OCI-LY7 (cell line): ENCODE measurements at regions not wholly inside any gene's neighbourhood (a gene's known extent, or its start where the extent isn't known, plus 50 kb on each side); places are given as distances from the start of the nearest gene placed in this dataset.

Source experiments
- BruUV-seq: library from RNA; stranded (reverse); fragments of 400-500 nt; replicated peaks from 2 replicates; lab custom pipeline; 2021; lab: Mats Ljungman, UMichigan
- CTCF ChIA-PET: fragments of 300-600 bp; sonication (Branson Sonifier 250); formaldehyde crosslinking; loops from one replicate; lab custom pipeline; 2022; ENCODE audit warnings: antibody characterized with exemption; ENCODE audit not compliant: unreplicated experiment; lab: Charles Lee
- POLR2A ChIA-PET: fragments of 300-600 bp; sonication (Branson Sonifier 250); formaldehyde crosslinking; loops from one replicate; lab custom pipeline; 2022; ENCODE audit warnings: antibody characterized with exemption; lab: Charles Lee
- DNase-seq: peaks from one replicate; pipeline ENCODE4 v3.0.0-alpha.2; 2015; ENCODE audit warnings: low spot score
- H2AFZ ChIP-seq: fragments of 200-600 bp; sonication (generic), shearing (Covaris generic); 2 replicates; pipeline ENCODE4 v1.6.1; 2014; ENCODE audit warnings: mild to moderate bottlenecking, antibody characterized with exemption, low read length, moderate library complexity
- H3K27ac ChIP-seq: fragments of 200-600 bp; sonication (generic); 2 replicates; pipeline ENCODE4 v1.5.1; 2014; ENCODE audit warnings: mixed run types, low read depth, mild to moderate bottlenecking, moderate library complexity, low read length, inconsistent platforms; ENCODE audit not compliant: poor library complexity, severe bottlenecking
- H3K36me3 ChIP-seq: fragments of 200-600 bp; sonication (generic); 2 replicates; pipeline ENCODE4 v1.6.1; 2014; ENCODE audit warnings: mild to moderate bottlenecking, antibody characterized with exemption, low read length, moderate library complexity, mixed read lengths; ENCODE audit not compliant: insufficient read depth
- H3K4me1 ChIP-seq: fragments of 200-600 bp; sonication (generic); 2 replicates; pipeline ENCODE4 v1.5.1; 2014; ENCODE audit warnings: mild to moderate bottlenecking, low read length; ENCODE audit not compliant: insufficient read depth, poor library complexity, severe bottlenecking
- H3K4me2 ChIP-seq: fragments of 200-600 bp; sonication (generic); 2 replicates; pipeline ENCODE4 v1.6.1; 2014; ENCODE audit warnings: mild to moderate bottlenecking, low read length
- H3K4me3 ChIP-seq: fragments of 200-600 bp; sonication (generic); 2 replicates; pipeline ENCODE4 v1.5.1; 2014; ENCODE audit warnings: mild to moderate bottlenecking, low read depth, low read length; ENCODE audit not compliant: poor library complexity, severe bottlenecking
- H3K79me2 ChIP-seq: fragments of 200-600 bp; sonication (generic); 2 replicates; pipeline ENCODE4 v1.6.1; 2016; ENCODE audit warnings: low read depth, mild to moderate bottlenecking, low read length, moderate library complexity, mixed read lengths; ENCODE audit not compliant: insufficient read depth
- H3K9me2 ChIP-seq: fragments of 200-600 bp; sonication (generic); 2 replicates; pipeline ENCODE4 v1.6.1; 2016; ENCODE audit warnings: mild to moderate bottlenecking, low read length, mixed read lengths; ENCODE audit not compliant: insufficient read depth
- H3K9me3 ChIP-seq: fragments of 200-600 bp; sonication (generic); 2 replicates; pipeline ENCODE4 v1.6.1; 2014; ENCODE audit warnings: mild to moderate bottlenecking, mixed run types, low read length, mixed read lengths
- H4K20me1 ChIP-seq: fragments of 200-600 bp; sonication (generic); 2 replicates; pipeline ENCODE4 v1.6.1; 2014; ENCODE audit warnings: mild to moderate bottlenecking, antibody characterized with exemption, low read length, moderate library complexity, mixed read lengths; ENCODE audit not compliant: insufficient read depth
- EZH2phosphoT487 ChIP-seq: fragments of 200-600 bp; sonication (generic); IDR thresholded peaks from 2 replicates; pipeline ENCODE4 v1.6.1; 2018; ENCODE audit warnings: low read depth, borderline replicate concordance, mild to moderate bottlenecking, mixed run types, antibody characterized with exemption, low read length, moderate library complexity, mixed read lengths
- intact Hi-C: fragments of 100-400 bp; cut with micrococcal nuclease; formaldehyde crosslinking; loops from one replicate; pipeline ENCODE4 v1.10.0; 2022; ENCODE audit not compliant: unreplicated experiment
- TF ChIP-seq, protein P1 (sequence below): fragments of 200-600 bp; sonication (generic); conservative IDR thresholded peaks from 2 replicates; pipeline ENCODE4 v1.5.1; 2014; ENCODE audit warnings: mild to moderate bottlenecking, antibody characterized with exemption, low read length, moderate library complexity, mixed read lengths

DNA sequence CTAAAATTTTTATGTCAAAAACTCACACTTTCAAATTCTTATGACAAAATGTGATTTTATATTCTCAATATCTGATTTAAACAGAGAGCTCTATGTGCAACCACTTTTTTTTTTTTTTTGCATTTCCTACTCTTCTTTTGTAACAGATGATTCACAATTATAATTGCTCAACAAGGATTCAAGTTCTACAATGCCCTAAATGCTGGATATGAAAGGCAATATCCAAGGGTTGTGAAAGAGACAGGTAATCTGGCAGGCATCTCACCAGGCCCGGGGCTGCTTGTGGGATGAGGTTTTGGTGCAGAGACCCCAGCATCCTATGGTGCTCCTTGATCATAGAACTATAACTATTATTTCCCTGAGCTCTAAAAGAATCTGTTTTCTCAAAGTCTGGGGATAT, 363.6 kb upstream of the NBEA start:
- Histone ChIP-seq H3K9me2 (no peaks in the 10 kb centered on the region), H3K4me1 (no peaks in the 10 kb centered on the region), H3K4me2 (no peak overlapping the region), H3K9me3 (no peaks in the 10 kb centered on the region), H3K4me3 (no peak overlapping the region), H2AFZ (no peak overlapping the region), H3K36me3 (no peaks in the 10 kb centered on the region), H3K27ac (no peak overlapping the region), H4K20me1 (no peaks in the 10 kb centered on the region), H3K79me2 (no peaks in the 10 kb centered on the region)
- no peak for DNase-seq
- intact Hi-C loops = no loop called here
- no peak for TF ChIP-seq EZH2phosphoT487
- TF ChIP-seq, protein P1, sequence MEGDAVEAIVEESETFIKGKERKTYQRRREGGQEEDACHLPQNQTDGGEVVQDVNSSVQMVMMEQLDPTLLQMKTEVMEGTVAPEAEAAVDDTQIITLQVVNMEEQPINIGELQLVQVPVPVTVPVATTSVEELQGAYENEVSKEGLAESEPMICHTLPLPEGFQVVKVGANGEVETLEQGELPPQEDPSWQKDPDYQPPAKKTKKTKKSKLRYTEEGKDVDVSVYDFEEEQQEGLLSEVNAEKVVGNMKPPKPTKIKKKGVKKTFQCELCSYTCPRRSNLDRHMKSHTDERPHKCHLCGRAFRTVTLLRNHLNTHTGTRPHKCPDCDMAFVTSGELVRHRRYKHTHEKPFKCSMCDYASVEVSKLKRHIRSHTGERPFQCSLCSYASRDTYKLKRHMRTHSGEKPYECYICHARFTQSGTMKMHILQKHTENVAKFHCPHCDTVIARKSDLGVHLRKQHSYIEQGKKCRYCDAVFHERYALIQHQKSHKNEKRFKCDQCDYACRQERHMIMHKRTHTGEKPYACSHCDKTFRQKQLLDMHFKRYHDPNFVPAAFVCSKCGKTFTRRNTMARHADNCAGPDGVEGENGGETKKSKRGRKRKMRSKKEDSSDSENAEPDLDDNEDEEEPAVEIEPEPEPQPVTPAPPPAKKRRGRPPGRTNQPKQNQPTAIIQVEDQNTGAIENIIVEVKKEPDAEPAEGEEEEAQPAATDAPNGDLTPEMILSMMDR = no peak
- CTCF ChIA-PET = no interaction called here
- POLR2A ChIA-PET = no interaction called here
- no TSS peak for BruUV-seq

DNA sequence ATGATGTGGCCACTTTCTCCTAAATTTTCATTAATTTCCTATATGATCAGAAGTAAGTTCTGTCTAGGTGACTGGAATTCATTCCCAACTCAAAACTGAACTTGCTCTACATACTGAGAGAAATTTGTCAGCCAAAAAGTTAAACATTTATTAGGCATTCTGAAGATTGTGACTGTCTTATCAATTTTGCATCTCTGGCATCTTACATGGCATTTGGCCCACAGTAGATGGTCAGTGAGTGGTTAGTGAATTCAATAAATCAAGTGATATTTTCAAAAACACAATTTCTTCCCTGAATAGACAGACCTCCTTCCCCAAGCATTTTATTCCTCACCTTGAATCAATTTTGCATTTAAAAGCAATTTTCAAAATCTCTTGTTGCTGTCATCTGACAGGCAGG, 363.2 kb upstream of the NBEA start:
- intact Hi-C loops = no loop called here
- Histone ChIP-seq H2AFZ (no peak overlapping the region), H3K4me1 (no peaks in the 10 kb centered on the region), H4K20me1 (no peaks in the 10 kb centered on the region), H3K9me3 (no peaks in the 10 kb centered on the region), H3K4me3 (no peak overlapping the region), H3K27ac (no peak overlapping the region), H3K4me2 (no peak overlapping the region), H3K36me3 (no peaks in the 10 kb centered on the region), H3K9me2 (no peaks in the 10 kb centered on the region), H3K79me2 (no peaks in the 10 kb centered on the region)
- TF ChIP-seq, protein P1 = no peak
- no peak for TF ChIP-seq EZH2phosphoT487
- CTCF ChIA-PET = no interaction called here
- BruUV-seq = no TSS peak
- DNase-seq = no peak
- POLR2A ChIA-PET = no interaction called here

- intact Hi-C loops = no loop called here
- TF ChIP-seq, protein P1 = no peak
- no peak for TF ChIP-seq EZH2phosphoT487
- BruUV-seq = no TSS peak
- no peak overlapping the region for H3K27ac ChIP-seq
- H3K9me2 ChIP-seq = no peaks in the 10 kb centered on the region
- no peaks in the 10 kb centered on the region for H3K4me1 ChIP-seq
- no peak overlapping the region for H2AFZ ChIP-seq
- no peaks in the 10 kb centered on the region for H3K36me3 ChIP-seq
- H4K20me1 ChIP-seq = no peaks in the 10 kb centered on the region
- H3K4me2 ChIP-seq = no peak overlapping the region
- no peak overlapping the region for H3K4me3 ChIP-seq
- ChIA-PET CTCF (no interaction called here), POLR2A (no interaction called here)
- no peak for DNase-seq
- no peaks in the 10 kb centered on the region for H3K79me2 ChIP-seq
- H3K9me3 ChIP-seq = no peaks in the 10 kb centered on the region
These were observed 358.9 kb upstream of the NBEA start for GRCh38 chr13:34583181-34583580.
